ENCODE measurements at regions not wholly inside any gene's neighbourhood (a gene's known extent, or its start where the extent isn't known, plus 50 kb on each side); places are given as distances from the start of the nearest gene placed in this dataset.
"Not testable (repeated sequence)": the region's sequence is repeated elsewhere in the genome, so short reads cannot be mapped to it uniquely, and the experiment has no call there.

DNA sequence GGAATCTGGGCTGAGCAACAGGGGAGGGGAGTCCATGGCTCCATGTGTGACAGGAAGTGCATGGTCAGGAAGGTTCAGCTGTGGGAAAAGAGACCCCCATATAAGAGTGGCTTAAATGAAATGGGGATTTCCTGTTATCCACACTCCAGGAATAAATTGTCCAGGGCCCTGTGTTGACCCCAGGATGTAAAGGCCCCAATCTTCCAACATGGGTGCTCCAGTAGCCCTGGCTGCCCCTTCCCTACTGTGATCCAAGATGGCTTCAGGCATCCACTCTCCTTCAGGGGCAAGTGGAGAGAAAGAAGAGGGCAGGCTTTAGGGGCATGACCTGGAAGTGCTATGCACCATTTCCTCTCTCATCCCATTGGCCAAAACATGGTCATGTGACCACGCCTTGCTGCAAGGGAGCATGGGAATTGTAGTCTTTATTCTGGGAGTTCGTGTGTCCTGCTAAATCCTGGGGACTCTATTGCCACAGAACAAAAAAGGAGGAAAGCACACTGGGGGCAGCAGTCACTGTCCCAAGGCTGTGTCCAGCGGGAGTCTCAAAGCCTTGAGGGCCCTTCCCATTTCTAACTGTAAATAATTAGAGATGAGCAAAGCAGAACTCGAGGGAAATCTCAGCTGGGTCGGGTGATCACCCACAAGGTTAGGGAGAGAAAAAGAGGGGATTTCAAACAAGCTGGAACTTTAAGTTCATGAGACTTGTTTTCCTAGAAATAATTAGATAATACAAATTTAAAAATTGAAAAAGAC, 289.2 kb downstream of the ADGRD1 start:
- Mint-ChIP-seq H3K27ac (no peak overlapping the region), H3K9me3 (peaks cover 0 to 2% (median 0%) of the 10 kb centered on the region in 8 donors), H3K4me1 (no peaks in the 10 kb centered on the region), H3K27me3 (peaks cover 2% of the 10 kb centered on the region in 2 donors), H3K36me3 (no peaks in the 10 kb centered on the region), H3K4me3 (no peak overlapping the region)
- no peaks in the 10 kb centered on the region for H3K27me3 ChIP-seq (ENCODE audit: insufficient read depth, low read length)
- no peak for DNase-seq
- POLR2A ChIA-PET (ENCODE audit: partially characterized antibody): no interaction called here
- H3K9me3 ChIP-seq (ENCODE audit: control insufficient read depth in 1 of 2, low read length in 2 of 2): no peaks in the 10 kb centered on the region
- intact Hi-C loops (cut with micrococcal nuclease): no loop called here
- H3K4me3 ChIP-seq (ENCODE audit: low read length in 2 of 2): no peak overlapping the region
- no peaks in the 10 kb centered on the region for H3K4me1 ChIP-seq (ENCODE audit: insufficient read depth, low read length)
- no peaks in the 10 kb centered on the region for H3K36me3 ChIP-seq (ENCODE audit: insufficient read depth, low read length)
- CTCF ChIA-PET (ENCODE audit: partially characterized antibody): no interaction called here
- H3K27ac ChIP-seq (ENCODE audit: low read depth, low read length): no peak overlapping the region

DNA sequence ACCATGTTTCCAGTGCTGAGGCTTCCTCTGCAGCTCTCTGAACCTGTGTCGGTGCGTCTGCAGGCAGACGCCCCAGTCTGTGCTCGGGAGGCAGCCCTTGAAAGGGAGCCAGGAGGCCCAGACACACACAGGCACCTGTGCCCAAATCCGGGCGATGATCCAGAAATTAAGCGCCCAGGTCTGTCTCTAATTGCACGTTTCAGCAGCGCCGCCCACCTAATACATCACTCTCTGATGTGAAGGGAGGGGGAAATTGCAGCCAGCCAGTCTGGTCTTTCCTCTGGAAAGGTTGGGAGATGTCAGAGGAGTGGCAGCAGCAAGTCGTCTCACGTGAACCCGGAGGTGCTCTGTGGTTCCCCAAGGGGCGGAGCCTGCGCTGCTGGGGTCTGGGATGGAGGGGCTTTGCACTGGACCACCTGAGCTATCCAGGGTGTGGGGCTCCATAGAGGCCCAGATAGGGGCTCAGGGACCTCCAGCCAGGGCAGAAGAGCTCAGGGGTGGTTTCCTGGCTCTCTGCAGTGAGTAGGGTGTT, 290.5 kb downstream of the ADGRD1 start:
- H3K4me1 ChIP-seq (ENCODE audit: insufficient read depth, low read length); H3K4me1 Mint-ChIP-seq; H3K4me3 ChIP-seq (ENCODE audit: low read length in 2 of 2); H3K27me3 ChIP-seq (ENCODE audit: insufficient read depth, low read length); CTCF ChIA-PET (ENCODE audit: partially characterized antibody); H3K36me3 Mint-ChIP-seq; H3K27me3 Mint-ChIP-seq; POLR2A ChIA-PET (ENCODE audit: partially characterized antibody); H3K9me3 Mint-ChIP-seq; intact Hi-C loops (cut with micrococcal nuclease); H3K27ac ChIP-seq (ENCODE audit: low read depth, low read length); H3K4me3 Mint-ChIP-seq; H3K27ac Mint-ChIP-seq; H3K9me3 ChIP-seq (ENCODE audit: control insufficient read depth in 1 of 2, low read length in 2 of 2); H3K36me3 ChIP-seq (ENCODE audit: insufficient read depth, low read length); DNase-seq: not testable (repeated sequence)

DNA sequence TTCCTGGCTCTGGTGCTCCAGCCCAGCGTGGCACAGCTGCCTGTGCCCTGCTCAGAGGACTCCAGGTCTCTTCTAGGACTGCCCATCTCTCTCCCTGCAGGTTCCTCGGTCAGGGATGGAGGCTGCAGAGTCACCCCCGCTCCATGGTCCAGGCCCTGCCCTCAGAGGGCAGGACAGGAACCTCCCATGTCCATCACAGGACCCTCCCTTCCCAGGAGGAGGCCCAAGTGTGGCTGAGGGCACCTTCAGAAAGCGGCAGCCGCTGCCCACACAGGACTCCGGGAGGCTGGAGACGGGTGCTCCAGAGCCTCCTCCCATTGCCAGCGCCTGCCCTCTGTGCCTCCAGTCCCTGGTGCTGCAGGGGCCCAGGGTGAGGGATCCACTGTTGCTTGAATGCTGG, 291.5 kb downstream of the ADGRD1 start:
- POLR2A ChIA-PET (ENCODE audit: partially characterized antibody); H3K27me3 Mint-ChIP-seq; H3K27ac ChIP-seq (ENCODE audit: low read depth, low read length); H3K36me3 ChIP-seq (ENCODE audit: insufficient read depth, low read length); H3K4me1 Mint-ChIP-seq; H3K9me3 Mint-ChIP-seq; DNase-seq; H3K27me3 ChIP-seq (ENCODE audit: insufficient read depth, low read length); CTCF ChIA-PET (ENCODE audit: partially characterized antibody); H3K36me3 Mint-ChIP-seq; H3K4me3 ChIP-seq (ENCODE audit: low read length in 2 of 2); intact Hi-C loops (cut with micrococcal nuclease); H3K9me3 ChIP-seq (ENCODE audit: control insufficient read depth in 1 of 2, low read length in 2 of 2); H3K4me1 ChIP-seq (ENCODE audit: insufficient read depth, low read length); H3K4me3 Mint-ChIP-seq; H3K27ac Mint-ChIP-seq: not testable (repeated sequence)

DNA sequence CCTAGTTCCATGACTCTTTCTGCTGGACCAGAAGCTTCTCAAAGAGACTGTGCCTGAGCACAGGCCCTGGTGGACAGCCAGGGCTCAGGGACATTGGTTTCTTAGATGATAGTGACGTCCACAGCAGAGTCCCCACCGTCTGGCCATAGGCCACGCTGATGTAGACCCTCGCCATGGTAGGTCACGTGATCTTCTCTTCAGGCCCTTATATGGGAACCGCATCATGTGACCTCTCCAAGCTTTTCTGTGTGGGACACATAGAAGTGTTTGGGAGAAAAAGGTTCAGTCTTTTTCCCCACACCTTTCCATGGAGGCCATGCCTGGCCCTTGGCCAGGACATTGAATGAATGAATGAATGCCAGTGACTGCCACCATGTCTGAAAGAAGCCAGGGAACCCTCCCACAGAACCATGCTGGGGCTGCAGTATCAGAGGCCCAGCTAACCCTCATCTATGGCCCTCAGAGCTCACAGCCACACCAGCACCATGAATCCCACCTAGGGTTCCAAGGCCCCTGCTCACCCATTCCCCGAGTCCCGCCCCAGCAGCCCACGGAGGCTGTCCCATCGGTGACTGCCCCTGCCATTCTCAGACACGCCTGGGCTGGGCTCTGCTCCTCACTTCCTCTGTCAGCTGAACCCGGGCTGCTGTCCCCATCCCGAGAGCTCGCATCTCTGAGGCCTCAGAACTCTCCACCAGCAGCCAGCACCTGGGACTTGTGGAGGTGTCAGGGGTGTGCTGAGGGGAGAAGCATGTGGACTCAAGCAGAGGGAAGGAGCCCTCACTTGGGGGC, 292.1 kb downstream of the ADGRD1 start:
- intact Hi-C loops (cut with micrococcal nuclease): no loop called here
- POLR2A ChIA-PET (ENCODE audit: partially characterized antibody): no interaction called here

DNA sequence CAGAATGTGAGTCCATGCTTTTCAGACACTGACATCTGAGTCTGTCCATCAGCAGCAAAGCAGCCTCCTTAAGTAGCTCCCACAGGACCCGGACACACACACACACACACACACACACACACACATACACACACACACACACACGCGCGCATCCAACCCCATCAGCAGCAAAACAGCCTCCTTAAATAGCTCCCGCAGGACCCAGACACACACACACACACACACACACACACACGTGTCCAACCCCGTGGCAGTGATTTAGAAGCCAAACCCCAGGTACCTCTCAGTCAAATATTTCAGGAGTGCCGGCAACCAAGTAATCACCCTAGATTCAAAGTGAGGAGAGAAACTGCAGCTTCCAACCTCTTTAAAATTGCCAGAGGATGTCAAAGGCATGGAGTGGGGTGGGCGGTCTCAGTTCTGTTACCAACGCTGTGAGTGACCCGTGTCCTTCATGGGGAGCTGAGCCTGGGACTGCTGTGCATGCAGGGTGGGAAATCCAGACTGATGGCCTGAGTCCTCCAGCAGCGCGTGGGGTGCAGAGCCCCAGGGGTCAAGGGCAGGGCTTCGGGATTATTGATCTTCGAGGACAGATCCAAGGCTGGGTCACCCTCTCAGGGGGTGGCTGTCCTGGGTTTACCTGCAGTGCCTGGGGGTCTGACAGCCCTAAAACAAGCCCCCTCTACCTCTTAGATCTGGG, 293.5 kb downstream of the ADGRD1 start:
- H3K9me3 ChIP-seq (ENCODE audit: control insufficient read depth in 1 of 2, low read length in 2 of 2); H3K4me1 ChIP-seq (ENCODE audit: insufficient read depth, low read length); H3K27ac Mint-ChIP-seq; intact Hi-C loops (cut with micrococcal nuclease); H3K4me3 Mint-ChIP-seq; H3K4me3 ChIP-seq (ENCODE audit: low read length in 2 of 2); POLR2A ChIA-PET (ENCODE audit: partially characterized antibody); H3K36me3 ChIP-seq (ENCODE audit: insufficient read depth, low read length); H3K9me3 Mint-ChIP-seq; H3K27me3 Mint-ChIP-seq; H3K36me3 Mint-ChIP-seq; H3K4me1 Mint-ChIP-seq; DNase-seq; CTCF ChIA-PET (ENCODE audit: partially characterized antibody); H3K27ac ChIP-seq (ENCODE audit: low read depth, low read length); H3K27me3 ChIP-seq (ENCODE audit: insufficient read depth, low read length): not testable (repeated sequence)

More for the DNA sequence above, 292.1 kb downstream of the ADGRD1 start:
- peaks cover 0 to 2% (median 0%) of the 10 kb centered on the region in 8 donors for H3K9me3 Mint-ChIP-seq
- Histone ChIP-seq H3K4me3 (ENCODE audit: low read length in 2 of 2) (no peak overlapping the region), H3K9me3 (ENCODE audit: control insufficient read depth in 1 of 2, low read length in 2 of 2) (no peaks in the 10 kb centered on the region), H3K27me3 (ENCODE audit: insufficient read depth, low read length) (no peaks in the 10 kb centered on the region), H3K4me1 (ENCODE audit: insufficient read depth, low read length) (no peaks in the 10 kb centered on the region), H3K36me3 (ENCODE audit: insufficient read depth, low read length) (no peaks in the 10 kb centered on the region), H3K27ac (ENCODE audit: low read depth, low read length) (no peak overlapping the region)
- CTCF ChIA-PET (ENCODE audit: partially characterized antibody): no interaction called here
- no peak overlapping the region for H3K27ac Mint-ChIP-seq
- DNase-seq: no peak
- no peaks in the 10 kb centered on the region for H3K4me1 Mint-ChIP-seq
- H3K27me3 Mint-ChIP-seq: peaks cover 3% of the 10 kb centered on the region in 2 donors
- H3K4me3 Mint-ChIP-seq: no peak overlapping the region
- no peaks in the 10 kb centered on the region for H3K36me3 Mint-ChIP-seq

DNA sequence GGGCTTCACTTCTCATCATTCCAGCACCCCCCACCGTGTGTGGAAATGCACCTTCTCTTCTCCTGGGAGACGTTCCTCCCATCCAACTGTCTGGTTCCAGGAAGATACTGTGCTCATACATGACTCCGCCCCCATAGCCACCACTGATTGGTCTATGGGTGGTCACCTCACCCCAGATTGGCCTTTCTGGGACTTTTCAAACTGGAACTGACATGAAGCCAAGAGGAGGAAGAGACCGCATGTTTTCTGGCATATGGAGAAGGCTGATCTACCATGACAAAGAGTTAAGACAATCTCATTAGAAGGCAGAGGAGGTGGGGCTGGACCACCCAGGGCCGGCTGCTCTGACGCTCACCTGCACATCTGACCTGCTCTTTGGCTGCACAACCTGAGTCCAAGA, 294.2 kb downstream of the ADGRD1 start:
- DNase-seq; H3K27me3 Mint-ChIP-seq; H3K4me1 ChIP-seq (ENCODE audit: insufficient read depth, low read length); H3K27me3 ChIP-seq (ENCODE audit: insufficient read depth, low read length); H3K9me3 ChIP-seq (ENCODE audit: control insufficient read depth in 1 of 2, low read length in 2 of 2); H3K4me1 Mint-ChIP-seq; H3K9me3 Mint-ChIP-seq; H3K4me3 ChIP-seq (ENCODE audit: low read length in 2 of 2); H3K27ac Mint-ChIP-seq; intact Hi-C loops (cut with micrococcal nuclease); CTCF ChIA-PET (ENCODE audit: partially characterized antibody); H3K27ac ChIP-seq (ENCODE audit: low read depth, low read length); POLR2A ChIA-PET (ENCODE audit: partially characterized antibody); H3K36me3 ChIP-seq (ENCODE audit: insufficient read depth, low read length); H3K4me3 Mint-ChIP-seq; H3K36me3 Mint-ChIP-seq: not testable (repeated sequence)

DNA sequence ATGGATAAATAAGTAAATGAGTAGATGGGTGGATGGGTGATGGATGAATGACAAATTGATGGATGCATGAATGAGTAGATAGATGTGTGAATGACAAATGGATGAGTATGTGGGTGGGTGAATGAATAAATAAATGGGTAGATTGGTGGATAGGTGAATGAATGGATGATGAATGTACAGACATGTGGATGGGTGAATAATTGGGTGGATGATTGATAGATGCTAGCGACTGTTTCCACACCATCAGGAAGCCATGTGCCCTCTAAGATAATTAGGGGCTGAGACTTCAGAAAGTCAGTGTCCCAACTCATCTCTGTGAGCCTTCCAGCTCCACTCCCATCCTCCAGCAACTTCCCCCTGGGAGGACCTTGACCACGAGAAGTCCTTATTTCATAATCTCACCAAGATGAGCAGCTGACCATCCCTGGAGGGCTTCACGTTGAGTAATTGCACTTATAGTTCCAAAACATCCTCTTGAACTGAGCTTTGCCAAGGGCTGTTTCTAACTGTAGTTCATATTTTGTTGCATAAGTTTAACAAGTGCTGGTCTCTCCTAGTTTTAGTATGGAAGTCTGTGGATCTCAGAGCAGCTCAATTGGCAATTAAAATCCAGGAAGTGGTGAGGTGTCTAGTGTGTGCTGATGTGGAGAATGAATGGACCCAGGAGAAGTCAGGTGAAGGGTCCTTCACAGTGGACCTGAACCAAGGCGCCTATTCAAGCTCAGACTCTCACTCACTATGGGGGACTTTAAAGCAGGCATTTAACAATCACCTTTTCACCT, 295.7 kb downstream of the ADGRD1 start:
- Mint-ChIP-seq H3K27me3 (peaks cover 3% of the 10 kb centered on the region in 2 donors), H3K27ac (no peak overlapping the region), H3K4me1 (no peaks in the 10 kb centered on the region), H3K4me3 (no peak overlapping the region), H3K36me3 (no peaks in the 10 kb centered on the region), H3K9me3 (peaks cover 0 to 4% (median 0%) of the 10 kb centered on the region in 8 donors)
- Histone ChIP-seq H3K4me3 (ENCODE audit: low read length in 2 of 2) (no peak overlapping the region), H3K4me1 (ENCODE audit: insufficient read depth, low read length) (no peaks in the 10 kb centered on the region), H3K27ac (ENCODE audit: low read depth, low read length) (no peak overlapping the region), H3K9me3 (ENCODE audit: control insufficient read depth in 1 of 2, low read length in 2 of 2) (no peaks in the 10 kb centered on the region), H3K36me3 (ENCODE audit: insufficient read depth, low read length) (no peaks in the 10 kb centered on the region), H3K27me3 (ENCODE audit: insufficient read depth, low read length) (no peaks in the 10 kb centered on the region)
- no peak for DNase-seq
- intact Hi-C loops (cut with micrococcal nuclease): no loop called here
- POLR2A ChIA-PET (ENCODE audit: partially characterized antibody): no interaction called here
- CTCF ChIA-PET (ENCODE audit: partially characterized antibody): no interaction called here

Data from CD4-positive, alpha-beta memory T cell (primary cell).